Medulla oblongata (tissue), 1 donor: ENCODE measurements at regions not wholly inside any gene's neighbourhood (a gene's known extent, or its start where the extent isn't known, plus 50 kb on each side); places are given as distances from the start of the nearest gene placed in this dataset.

Source experiments
- DNase-seq: peaks from one replicate; pipeline ENCODE4 v3.0.0-alpha.2; 2015; ENCODE audit errors: extremely low spot score

- no peak for DNase-seq
Measured at GRCh38 chr10:8534891-8535290, 480.4 kb downstream of the GATA3 start.

- no peak for DNase-seq
Measured at GRCh38 chr10:8539056-8539455, 484.6 kb downstream of the GATA3 start.

DNA sequence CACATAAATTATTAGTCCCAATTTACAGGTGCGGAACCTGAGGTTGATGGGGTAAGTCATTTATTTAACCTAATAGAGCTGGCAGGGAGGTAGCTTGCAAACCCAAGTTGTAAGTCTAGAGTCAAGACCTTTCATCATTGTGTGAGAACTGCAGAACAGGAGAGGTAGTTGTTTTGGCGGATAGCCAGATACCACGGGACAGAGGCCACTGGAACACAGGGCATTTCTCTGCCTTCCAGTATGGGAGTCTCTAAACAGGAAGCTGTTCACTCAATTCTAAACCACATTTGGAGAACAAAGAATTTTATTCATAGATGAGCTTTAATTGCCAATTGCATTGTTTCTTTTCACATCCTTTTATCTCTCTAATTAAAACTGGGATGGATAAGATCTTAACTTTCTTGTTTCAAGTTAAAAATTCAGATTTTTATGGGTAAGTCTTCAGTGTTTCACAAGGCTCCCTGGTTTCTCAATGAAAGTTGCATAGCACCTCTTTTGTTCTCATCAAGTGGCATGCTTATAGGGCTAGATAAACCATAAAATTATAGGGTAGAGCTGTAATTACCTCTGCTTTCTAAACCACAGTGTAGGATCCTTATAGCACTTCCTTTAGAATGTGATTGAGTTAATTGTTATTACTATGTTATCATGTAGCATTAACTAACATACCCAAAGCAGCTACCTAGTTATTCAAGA lies 489.0 kb downstream of the GATA3 start:
- no peak for DNase-seq

GRCh38 chr10:8544057-8544380 lies 489.5 kb downstream of the GATA3 start:
- DNase-seq: no peak

DNA sequence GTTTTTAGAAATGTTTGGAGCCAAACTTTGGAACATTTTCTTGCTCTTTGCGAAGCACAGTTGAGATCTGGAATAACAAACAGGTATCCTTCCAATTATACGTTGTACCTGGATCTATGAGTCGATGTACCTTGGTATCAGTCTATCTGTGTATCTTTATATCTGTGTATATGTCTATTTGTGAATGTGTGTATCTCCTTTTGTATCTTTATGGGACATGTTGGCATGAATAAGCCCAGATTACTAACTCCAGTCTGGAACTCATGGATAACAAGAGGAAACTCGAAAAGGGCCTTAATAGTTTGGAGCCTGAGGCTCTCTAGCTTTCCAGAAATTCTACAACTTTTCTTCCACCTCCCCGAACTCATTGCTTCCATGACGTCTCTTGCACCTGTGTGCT lies 490.0 kb downstream of the GATA3 start:
- DNase-seq: no peak

- DNase-seq: no peak
Measured at GRCh38 chr10:8554574-8554973, 500.1 kb downstream of the GATA3 start.

DNA sequence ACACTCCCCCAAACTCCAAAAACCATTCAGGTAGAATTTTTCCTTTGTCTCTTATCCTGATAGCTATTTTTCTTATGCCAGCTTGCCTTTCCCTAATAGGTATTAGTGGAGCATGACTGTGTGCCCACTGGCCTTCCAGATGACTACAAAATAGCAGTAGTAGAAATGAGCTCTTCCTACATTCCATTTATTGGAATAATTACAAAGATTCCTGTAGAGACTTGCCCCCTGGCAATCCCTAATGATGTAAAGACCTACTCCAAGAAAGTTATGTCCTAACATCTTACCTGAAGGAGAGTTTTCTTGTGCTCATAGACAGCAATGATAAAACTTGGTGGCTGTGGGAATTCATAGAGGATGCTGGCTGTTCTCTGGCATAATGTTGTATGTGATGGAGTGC lies 501.8 kb downstream of the GATA3 start:
- no peak for DNase-seq

- no peak for DNase-seq
Measured at GRCh38 chr10:8563478-8563877, 509.0 kb downstream of the GATA3 start.

- no peak for DNase-seq
Measured at GRCh38 chr10:8566737-8567136, 512.2 kb downstream of the GATA3 start.

DNA sequence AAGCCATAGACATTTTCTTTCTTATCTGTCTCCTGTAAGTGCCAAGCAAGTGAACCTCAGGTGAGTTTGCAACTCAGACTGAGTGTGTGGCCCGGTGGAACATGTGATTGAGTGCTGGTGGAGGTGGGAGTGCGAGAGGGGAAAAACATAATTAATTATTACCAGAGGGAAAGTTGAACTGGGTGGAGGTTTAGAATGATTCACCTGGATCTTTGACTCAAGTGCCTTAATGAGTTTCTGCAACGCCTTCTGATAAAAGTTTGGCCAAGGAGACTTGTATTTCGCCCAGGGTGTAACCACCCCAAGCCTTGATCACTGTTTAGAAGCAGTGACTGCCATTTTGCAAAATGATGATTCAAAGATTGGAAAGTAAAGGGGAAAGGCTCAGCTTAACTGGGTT lies 513.9 kb downstream of the GATA3 start:
- no peak for DNase-seq

DNA sequence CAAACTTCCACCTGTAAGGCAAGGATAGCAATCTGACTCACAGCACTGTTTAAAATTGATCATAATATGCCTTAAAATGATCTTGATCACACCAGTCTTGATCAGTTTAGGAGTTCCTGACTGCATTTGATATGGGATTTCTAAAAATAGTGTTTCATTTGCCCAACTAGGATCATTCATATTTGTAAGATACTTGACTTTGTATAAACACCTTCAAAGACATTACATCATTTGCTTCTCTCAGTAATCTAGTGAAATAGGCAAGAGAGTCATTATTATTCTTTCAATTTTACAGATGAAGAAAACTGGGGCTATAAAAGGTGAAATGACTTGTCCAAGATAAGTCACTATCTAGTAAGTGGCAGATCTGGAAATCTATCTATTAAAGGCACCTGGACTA lies 521.1 kb downstream of the GATA3 start:
- no peak for DNase-seq

- DNase-seq: no peak
Measured at GRCh38 chr10:8576281-8576680, 521.8 kb downstream of the GATA3 start.

GRCh38 chr10:8576911-8577310 lies 522.4 kb downstream of the GATA3 start:
- no peak for DNase-seq

DNA sequence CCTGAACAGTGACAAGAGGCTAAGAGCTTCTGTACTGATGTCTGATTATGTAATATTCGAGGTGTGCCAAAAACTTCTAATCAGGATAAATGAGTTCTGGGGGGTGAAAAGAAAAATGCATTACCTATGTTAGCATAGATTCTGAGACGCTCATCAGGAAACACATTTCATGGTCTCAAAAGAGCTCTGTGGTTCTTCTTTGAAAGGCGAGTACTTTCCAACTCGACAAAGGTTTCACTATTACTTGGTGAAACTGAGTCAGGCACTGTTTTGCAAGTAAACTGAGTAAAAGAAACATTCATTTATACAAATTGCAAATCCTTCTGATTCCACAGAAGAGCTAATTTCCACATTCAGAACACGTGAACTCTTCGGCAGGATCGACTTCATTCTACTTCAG lies 523.2 kb downstream of the GATA3 start:
- DNase-seq: no peak

DNA sequence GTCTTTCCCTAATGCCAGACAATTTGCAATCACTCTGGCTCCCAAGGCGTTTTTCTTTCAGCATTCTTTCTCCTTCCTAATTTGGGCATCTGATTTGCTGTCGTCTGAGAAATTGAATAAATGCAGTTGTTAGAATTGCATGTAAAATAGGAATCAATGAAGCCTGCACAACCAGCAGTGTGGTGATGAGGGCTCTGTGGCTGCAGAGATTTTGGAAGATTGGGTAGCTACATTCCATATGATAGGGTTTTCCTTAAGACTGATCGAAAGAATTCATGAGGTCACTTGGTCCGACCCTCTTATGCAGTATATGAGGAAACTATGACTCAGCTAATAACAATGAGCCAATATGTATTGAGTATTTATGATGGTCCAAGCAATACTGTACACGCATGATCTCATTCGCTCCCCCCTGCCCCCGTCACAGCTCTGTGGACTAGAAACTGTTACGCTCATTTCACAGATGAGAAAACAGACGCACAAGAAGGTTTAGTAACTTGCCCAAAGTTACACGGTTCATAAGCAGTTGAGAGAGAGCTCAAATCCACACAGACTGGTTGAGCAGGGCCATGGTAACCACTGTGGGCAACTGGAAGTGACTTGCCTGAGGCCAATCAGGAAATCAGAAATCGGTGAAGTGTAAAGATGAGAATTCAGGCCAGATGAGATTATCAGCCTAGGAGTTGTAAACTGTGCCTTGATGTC lies 527.2 kb downstream of the GATA3 start:
- no peak for DNase-seq

DNA sequence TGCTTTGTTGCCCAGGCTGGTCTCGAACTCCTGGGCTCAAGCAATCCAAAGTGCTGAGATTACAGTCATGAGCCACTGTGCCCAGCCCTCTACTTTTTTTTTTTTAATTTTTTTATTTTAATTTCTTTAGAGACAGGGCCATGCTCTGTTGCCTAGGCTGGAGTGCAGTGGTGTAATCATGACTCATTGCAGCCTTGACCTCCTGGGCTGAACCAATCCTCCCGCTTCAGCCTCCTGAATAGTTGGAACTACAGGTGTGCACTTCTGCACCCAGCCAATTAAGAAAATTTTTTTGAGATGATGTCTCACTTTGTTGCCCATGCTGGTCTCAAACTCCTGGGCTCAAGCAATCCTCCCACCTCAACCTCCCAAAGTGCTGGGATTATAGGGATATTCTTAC lies 528.6 kb downstream of the GATA3 start:
- DNase-seq: no peak

DNA sequence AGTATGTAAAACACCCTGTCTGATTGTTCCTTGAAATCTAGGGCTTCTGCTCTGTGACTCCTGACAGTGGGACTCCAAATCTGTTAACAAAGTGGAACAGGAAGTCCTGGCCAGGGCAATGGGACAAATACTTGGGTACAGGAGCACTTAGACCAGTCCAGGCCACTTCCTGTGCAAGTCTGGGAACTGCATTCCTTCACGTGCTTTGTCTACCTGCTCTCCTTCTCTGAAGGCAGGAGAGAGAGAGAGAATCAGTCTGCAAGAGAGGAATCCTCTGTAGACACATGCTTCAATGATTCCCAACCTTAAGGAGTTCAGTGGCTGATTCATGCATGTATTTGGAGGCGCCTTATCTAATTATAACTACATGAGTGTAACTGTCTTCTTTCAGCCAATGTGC lies 530.2 kb downstream of the GATA3 start:
- DNase-seq: no peak

GRCh38 chr10:8586504-8586903 lies 532.0 kb downstream of the GATA3 start:
- DNase-seq: no peak

DNA sequence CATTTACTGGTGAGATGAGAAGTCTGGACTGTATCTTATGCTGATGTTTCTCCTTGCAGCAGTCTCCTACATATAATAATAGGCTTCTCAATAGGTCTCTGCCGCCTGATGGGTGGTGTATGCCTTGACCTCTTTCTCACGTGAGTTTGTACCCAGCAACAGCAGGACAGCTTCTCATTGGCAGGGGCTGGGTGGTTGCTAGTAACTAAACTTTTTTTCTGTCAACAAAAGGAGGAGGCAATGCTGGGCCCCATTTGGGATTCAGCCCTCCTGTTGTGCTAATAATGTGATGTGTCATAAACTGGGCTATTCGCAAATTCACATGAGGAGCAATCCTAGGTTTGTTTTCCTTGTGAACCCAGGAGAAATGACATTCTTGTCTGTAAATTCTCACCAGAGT lies 533.6 kb downstream of the GATA3 start:
- no peak for DNase-seq

GRCh38 chr10:8590518-8590917 lies 536.0 kb downstream of the GATA3 start:
- no peak for DNase-seq

GRCh38 chr10:8591640-8592039 lies 537.2 kb downstream of the GATA3 start:
- no peak for DNase-seq

DNA sequence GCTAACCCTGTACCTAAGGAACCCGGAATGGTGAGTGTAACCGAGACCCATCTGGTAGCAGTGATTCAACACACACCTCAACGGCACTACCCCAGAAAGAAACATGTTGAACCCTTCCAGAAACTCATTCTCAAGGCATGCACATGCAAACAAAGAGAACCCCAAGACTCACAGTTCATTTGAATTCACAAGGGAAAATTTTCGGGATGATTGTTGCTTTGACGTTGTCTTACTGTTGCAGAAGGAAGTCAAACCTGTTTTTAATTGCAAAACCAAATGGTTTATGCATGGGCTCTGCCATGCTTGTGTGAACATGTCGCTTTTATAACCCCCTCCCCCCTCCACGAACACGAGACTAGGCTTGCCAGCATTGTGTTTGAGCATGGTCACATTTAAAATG lies 539.7 kb downstream of the GATA3 start:
- no peak for DNase-seq

GRCh38 chr10:8594711-8595110 lies 540.2 kb downstream of the GATA3 start:
- no peak for DNase-seq

DNA sequence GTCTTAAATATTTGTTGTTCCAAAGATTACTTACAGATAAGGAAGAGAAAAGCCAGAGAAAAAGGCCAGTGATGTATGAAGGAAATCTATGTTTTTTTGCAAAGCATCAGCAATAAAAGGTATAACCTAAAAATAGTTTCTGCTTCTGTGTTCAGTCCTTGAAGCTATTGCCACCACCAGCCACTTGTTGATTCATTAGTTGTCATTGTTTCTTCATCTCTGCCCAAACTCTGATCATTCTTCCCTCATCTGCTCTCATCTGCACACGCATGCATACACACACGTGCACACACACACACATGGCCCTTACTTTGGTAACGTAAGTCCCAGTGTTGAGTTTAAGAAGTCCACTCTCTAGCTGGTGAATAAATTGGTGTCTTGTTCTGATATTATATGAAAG lies 540.7 kb downstream of the GATA3 start:
- no peak for DNase-seq
